Uterus (tissue), 2 donors: ENCODE measurements at regions not wholly inside any gene's neighbourhood (a gene's known extent, or its start where the extent isn't known, plus 50 kb on each side); places are given as distances from the start of the nearest gene placed in this dataset.

Experiments used
- POLR2A ChIP-seq, 2 donors: fragments of 450-650 bp; IDR thresholded peaks; one replicate each; pipeline ENCODE4 v1.6.1; 2016; ENCODE audit warnings: antibody characterized with exemption in 2 of 2, mild to moderate bottlenecking in 1 of 2, moderate library complexity in 1 of 2
- TF ChIP-seq, protein P1 (sequence below), 4 experiments: fragments of 200-600 bp in 2 of 4; fragments of 450-650 bp in 2 of 4; sonication (generic) in 2 of 4; IDR thresholded peaks; one replicate each; pipeline ENCODE4 v1.5.1; 2016 to 2019; ENCODE audit warnings: antibody characterized with exemption in 4 of 4, mild to moderate bottlenecking in 2 of 4, moderate library complexity in 1 of 4

DNA sequence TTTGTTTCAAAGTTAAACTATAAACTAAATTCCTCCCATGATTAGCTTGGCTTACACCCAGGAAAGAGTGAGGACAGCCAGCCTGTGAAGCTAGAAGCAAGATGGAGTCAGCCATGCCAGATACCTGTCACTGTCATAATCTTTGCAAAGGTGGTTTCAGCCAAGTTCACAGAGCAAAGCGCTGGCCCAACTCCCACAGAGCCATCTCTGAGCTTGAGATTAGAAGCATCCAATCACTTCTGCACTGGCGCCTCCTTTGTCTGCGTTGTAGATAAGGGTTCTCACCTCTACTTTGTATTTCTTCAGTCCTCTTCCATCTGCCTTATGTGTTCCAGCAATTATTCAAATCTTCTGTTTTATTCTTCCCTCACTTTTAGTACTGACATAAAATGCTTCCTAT lies 119.4 kb upstream of the ACO1 start:
- TF ChIP-seq, protein P1, sequence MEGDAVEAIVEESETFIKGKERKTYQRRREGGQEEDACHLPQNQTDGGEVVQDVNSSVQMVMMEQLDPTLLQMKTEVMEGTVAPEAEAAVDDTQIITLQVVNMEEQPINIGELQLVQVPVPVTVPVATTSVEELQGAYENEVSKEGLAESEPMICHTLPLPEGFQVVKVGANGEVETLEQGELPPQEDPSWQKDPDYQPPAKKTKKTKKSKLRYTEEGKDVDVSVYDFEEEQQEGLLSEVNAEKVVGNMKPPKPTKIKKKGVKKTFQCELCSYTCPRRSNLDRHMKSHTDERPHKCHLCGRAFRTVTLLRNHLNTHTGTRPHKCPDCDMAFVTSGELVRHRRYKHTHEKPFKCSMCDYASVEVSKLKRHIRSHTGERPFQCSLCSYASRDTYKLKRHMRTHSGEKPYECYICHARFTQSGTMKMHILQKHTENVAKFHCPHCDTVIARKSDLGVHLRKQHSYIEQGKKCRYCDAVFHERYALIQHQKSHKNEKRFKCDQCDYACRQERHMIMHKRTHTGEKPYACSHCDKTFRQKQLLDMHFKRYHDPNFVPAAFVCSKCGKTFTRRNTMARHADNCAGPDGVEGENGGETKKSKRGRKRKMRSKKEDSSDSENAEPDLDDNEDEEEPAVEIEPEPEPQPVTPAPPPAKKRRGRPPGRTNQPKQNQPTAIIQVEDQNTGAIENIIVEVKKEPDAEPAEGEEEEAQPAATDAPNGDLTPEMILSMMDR (IDR thresholded peaks at IDR 0.05): no peak
- TF ChIP-seq POLR2A (IDR thresholded peaks at IDR 0.05): no peak
